Transverse colon (tissue), 4 donors: ENCODE measurements at regions not wholly inside any gene's neighbourhood (a gene's known extent, or its start where the extent isn't known, plus 50 kb on each side); places are given as distances from the start of the nearest gene placed in this dataset.

Experiments used
- DNase-seq: peaks from one replicate; pipeline ENCODE4 v3.0.0-alpha.2; 2019
- H3K27ac ChIP-seq, 4 donors: fragments of 200-600 bp; sonication (generic); 2 replicates each; pipeline ENCODE4 v1.5.1; 2016 to 2018; ENCODE audit warnings: inconsistent platforms in 4 of 4
- H3K27me3 ChIP-seq: fragments of 200-600 bp; sonication (generic); 2 replicates; pipeline ENCODE4 v1.5.1; 2017; ENCODE audit warnings: inconsistent platforms
- H3K36me3 ChIP-seq, 4 donors: fragments of 200-600 bp; sonication (generic); 2 replicates each; pipeline ENCODE4 v1.5.1; 2017 to 2019; ENCODE audit warnings: inconsistent platforms in 4 of 4
- H3K4me1 ChIP-seq, 4 donors: fragments of 200-600 bp; sonication (generic); 2 replicates each; pipeline ENCODE4 v1.5.1; 2017 to 2020; ENCODE audit warnings: inconsistent platforms in 4 of 4
- H3K4me3 ChIP-seq, 4 donors: fragments of 200-600 bp; sonication (generic); 1 replicate in 1 of 4; 2 replicates in 3 of 4; pipeline versions ENCODE4 v1.5.1 to v1.6.1; 2017 to 2019; ENCODE audit warnings: inconsistent platforms in 4 of 4
- H3K9me3 ChIP-seq, 2 donors: fragments of 200-600 bp; sonication (generic); 2 replicates each; pipeline ENCODE4 v1.5.1; 2017 to 2019; ENCODE audit warnings: inconsistent platforms in 2 of 2
- CTCF ChIP-seq, 5 experiments: fragments of 200-600 bp in 3 of 5; fragments of 450-650 bp in 2 of 5; sonication (generic) in 3 of 5; IDR thresholded peaks; 1 replicate in 2 of 5; 2 replicates in 3 of 5; pipeline ENCODE4 v1.5.1; 2016 to 2017; ENCODE audit warnings: antibody characterized with exemption in 5 of 5, inconsistent platforms in 3 of 5, mild to moderate bottlenecking in 2 of 5, moderate library complexity in 1 of 5
- EP300 ChIP-seq: sonication (generic); formaldehyde crosslinking; IDR thresholded peaks from one replicate; pipeline ENCODE4 v1.6.1; 2017; ENCODE audit warnings: antibody characterized with exemption, low read depth
- POLR2A ChIP-seq: fragments of 450-650 bp; IDR thresholded peaks from one replicate; pipeline ENCODE4 v1.6.1; 2016; ENCODE audit warnings: antibody characterized with exemption, mild to moderate bottlenecking, moderate library complexity
- POLR2AphosphoS5 ChIP-seq, 3 donors: sonication (generic); formaldehyde crosslinking; IDR thresholded peaks; one replicate each; pipeline ENCODE4 v1.6.1; 2016; ENCODE audit warnings: antibody characterized with exemption in 3 of 3
- WGBS, 2 donors: methylation state at CpG; one replicate each; pipeline ENCODE4 v1.1.5; 2018; ENCODE audit warnings: low coverage in 1 of 2; 5-methylcytosine and 5-hydroxymethylcytosine counted together
- in situ Hi-C, 4 donors: fragments of 200-750 bp; cut with MboI; loops; one replicate each; pipeline versions ENCODE4 v1.15.0 to v1.15.1; 2017; ENCODE audit warnings: low sequenced_read_pairs in 3 of 4, low pct_ligation_motif_present in 1 of 4, low pct_unique_long_range_greater_than_20kb in 1 of 4
- intact Hi-C: fragments of 100-400 bp; cut with DNase I; formaldehyde crosslinking; loops from one replicate; pipeline ENCODE4 v1.15.1; 2023; ENCODE audit warnings: low total_unique reads

DNA sequence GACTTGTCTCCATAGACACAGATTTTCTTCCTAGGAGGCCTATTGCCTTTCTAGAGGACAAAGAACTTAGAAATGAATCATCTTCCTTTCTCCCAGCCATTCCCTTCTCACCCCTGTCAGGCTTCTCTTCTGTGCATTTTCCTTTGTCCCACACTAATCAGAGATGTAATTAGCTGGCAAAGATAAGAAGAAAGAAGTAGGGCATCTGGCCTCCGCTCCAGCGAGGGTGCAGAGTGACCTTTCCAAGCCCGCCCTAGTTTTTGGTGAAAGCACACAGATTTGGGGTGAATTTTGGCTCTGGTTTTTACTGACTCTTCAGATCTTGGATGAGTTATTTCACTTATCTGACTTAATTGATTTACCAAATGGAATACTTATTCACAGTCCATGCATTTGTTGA is 626.5 kb downstream of the ZEB2 start:
- H3K27me3 ChIP-seq = no peaks in the 10 kb centered on the region
- DNase-seq = no peak
- no peaks in the 10 kb centered on the region for H3K36me3 ChIP-seq
- H3K4me1 ChIP-seq = no peaks in the 10 kb centered on the region
- no peaks in the 10 kb centered on the region for H3K9me3 ChIP-seq
- WGBS, 2 donors = 94 to 95% methylated on average over 3 of the region's 3 CpGs
- no peak overlapping the region for H3K4me3 ChIP-seq
- no peak for TF ChIP-seq CTCF (IDR thresholded peaks at IDR 0.05)
- no peak for TF ChIP-seq EP300
- no peak for TF ChIP-seq POLR2A
- TF ChIP-seq POLR2AphosphoS5 (IDR thresholded peaks at IDR 0.05) = no peak
- H3K27ac ChIP-seq = no peak overlapping the region
- intact Hi-C loops = no loop called here
- in situ Hi-C loops = no loop called here

DNA sequence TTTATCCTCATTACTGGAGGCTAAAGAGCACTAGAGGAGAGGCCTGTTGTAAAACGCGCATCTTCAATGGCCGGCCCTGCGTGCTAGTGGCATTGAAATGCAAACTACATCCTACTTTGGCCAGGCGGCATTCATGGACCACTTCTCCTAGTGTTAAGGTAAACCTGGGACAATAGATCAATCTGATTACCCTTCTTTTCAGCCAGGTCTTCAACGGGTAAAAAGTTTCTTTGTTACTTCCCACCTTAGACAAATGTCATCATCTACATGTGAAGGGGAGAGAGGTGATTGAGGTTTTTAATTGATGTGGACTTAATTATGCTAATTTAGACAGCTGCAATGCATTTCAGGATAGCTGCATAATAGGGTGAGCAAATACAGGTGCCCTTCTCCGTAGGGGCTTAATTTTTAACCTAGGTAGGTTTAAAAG is 628.0 kb downstream of the ZEB2 start:
- Histone ChIP-seq H3K36me3 (no peaks in the 10 kb centered on the region), H3K27ac (no peak overlapping the region), H3K9me3 (no peaks in the 10 kb centered on the region), H3K4me1 (no peaks in the 10 kb centered on the region), H3K27me3 (no peaks in the 10 kb centered on the region), H3K4me3 (no peak overlapping the region)
- in situ Hi-C loops = no loop called here
- intact Hi-C loops = no loop called here
- DNase-seq = no peak
- 81% methylated on average over 7 of the region's 7 CpGs for WGBS, 2 donors
- TF ChIP-seq CTCF (IDR thresholded peaks at IDR 0.05) = no peak
- TF ChIP-seq POLR2AphosphoS5 (IDR thresholded peaks at IDR 0.05) = no peak
- no peak for TF ChIP-seq EP300
- no peak for TF ChIP-seq POLR2A

- Histone ChIP-seq H3K9me3 (no peaks in the 10 kb centered on the region), H3K27ac (no peak overlapping the region), H3K36me3 (no peaks in the 10 kb centered on the region), H3K4me3 (no peak overlapping the region), H3K4me1 (no peaks in the 10 kb centered on the region), H3K27me3 (no peaks in the 10 kb centered on the region)
- no peak for DNase-seq
- in situ Hi-C loops = no loop called here
- TF ChIP-seq POLR2A = no peak
- TF ChIP-seq POLR2AphosphoS5 (IDR thresholded peaks at IDR 0.05) = no peak
- TF ChIP-seq CTCF (IDR thresholded peaks at IDR 0.05) = no peak
- TF ChIP-seq EP300 = no peak
- intact Hi-C loops = no loop called here
- 51 to 60% methylated on average over 2 to 3 of the region's 3 CpGs for WGBS, 2 donors
Observed at GRCh38 chr2:143890798-143891197, 629.1 kb downstream of the ZEB2 start.

GRCh38 chr2:143889216-143889615 is 630.7 kb downstream of the ZEB2 start:
- WGBS, 2 donors = 78 to 79% methylated on average over 3 to 4 of the region's 4 CpGs
- Histone ChIP-seq H3K36me3 (no peaks in the 10 kb centered on the region), H3K4me3 (no peak overlapping the region), H3K4me1 (no peaks in the 10 kb centered on the region), H3K27ac (no peak overlapping the region), H3K27me3 (no peaks in the 10 kb centered on the region), H3K9me3 (no peaks in the 10 kb centered on the region)
- DNase-seq = no peak
- in situ Hi-C loops = no loop called here
- TF ChIP-seq POLR2A (no peak), POLR2AphosphoS5 (IDR thresholded peaks at IDR 0.05) (no peak), EP300 (no peak)
- intact Hi-C loops = no loop called here

DNA sequence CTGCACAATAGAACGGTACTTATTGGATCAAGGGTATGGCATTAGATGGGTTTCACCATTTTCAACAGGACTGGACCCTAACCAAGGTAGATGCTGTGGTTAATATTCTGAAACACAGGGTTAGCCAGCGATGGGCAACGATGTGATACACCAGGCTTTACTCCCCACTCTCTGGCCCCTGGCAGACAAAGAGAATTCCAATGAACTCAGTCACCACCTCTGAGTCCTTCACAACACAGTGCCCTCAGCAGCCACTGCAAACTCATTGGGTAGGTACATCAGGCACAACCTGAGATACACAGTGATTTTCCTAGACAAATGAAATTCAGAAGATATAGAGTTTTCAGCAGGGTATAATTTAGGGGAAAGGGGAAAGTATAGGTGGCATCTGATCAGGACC is 634.5 kb downstream of the ZEB2 start:
- no peak overlapping the region for H3K27ac ChIP-seq
- WGBS, 2 donors = 96% methylated on average over 3 of the region's 3 CpGs; no CpG with 5 or more reads in 1 of the 2 donors

More for the DNA sequence above, 634.5 kb downstream of the ZEB2 start:
- Histone ChIP-seq H3K4me3 (no peak overlapping the region), H3K4me1 (no peaks in the 10 kb centered on the region), H3K27me3 (no peaks in the 10 kb centered on the region), H3K9me3 (no peaks in the 10 kb centered on the region), H3K36me3 (no peaks in the 10 kb centered on the region)
- intact Hi-C loops (no loop called here), in situ Hi-C loops (no loop called here)
- TF ChIP-seq EP300 (no peak), POLR2AphosphoS5 (IDR thresholded peaks at IDR 0.05) (no peak), CTCF (IDR thresholded peaks at IDR 0.05) (no peak), POLR2A (no peak)
- no peak for DNase-seq
